ENCODE measurements at regions not wholly inside any gene's neighbourhood (a gene's known extent, or its start where the extent isn't known, plus 50 kb on each side); places are given as distances from the start of the nearest gene placed in this dataset.
"Not testable (repeated sequence)": the region's sequence is repeated elsewhere in the genome, so short reads cannot be mapped to it uniquely, and the experiment has no call there.

- no peak for DNase-seq (ENCODE audit: low read depth in 4 of 4, low spot score in 3 of 4)
These were observed 98.3 kb downstream of the BMP4 start for GRCh38 chr14:53858345-53858684.

- DNase-seq (ENCODE audit: low read depth in 4 of 4, low spot score in 3 of 4) = no peak
These were observed 98.8 kb downstream of the BMP4 start for GRCh38 chr14:53857625-53858344.

GRCh38 chr14:53855574-53855973 is 101.1 kb downstream of the BMP4 start:
- no peak for DNase-seq (ENCODE audit: low read depth in 4 of 4, low spot score in 3 of 4)

GRCh38 chr14:53855127-53855526 is 101.5 kb downstream of the BMP4 start:
- DNase-seq (ENCODE audit: low read depth in 4 of 4, low spot score in 3 of 4) = no peak

GRCh38 chr14:53851394-53852090 is 105.1 kb downstream of the BMP4 start:
- no peak for DNase-seq (ENCODE audit: low read depth in 4 of 4, low spot score in 3 of 4)

DNA sequence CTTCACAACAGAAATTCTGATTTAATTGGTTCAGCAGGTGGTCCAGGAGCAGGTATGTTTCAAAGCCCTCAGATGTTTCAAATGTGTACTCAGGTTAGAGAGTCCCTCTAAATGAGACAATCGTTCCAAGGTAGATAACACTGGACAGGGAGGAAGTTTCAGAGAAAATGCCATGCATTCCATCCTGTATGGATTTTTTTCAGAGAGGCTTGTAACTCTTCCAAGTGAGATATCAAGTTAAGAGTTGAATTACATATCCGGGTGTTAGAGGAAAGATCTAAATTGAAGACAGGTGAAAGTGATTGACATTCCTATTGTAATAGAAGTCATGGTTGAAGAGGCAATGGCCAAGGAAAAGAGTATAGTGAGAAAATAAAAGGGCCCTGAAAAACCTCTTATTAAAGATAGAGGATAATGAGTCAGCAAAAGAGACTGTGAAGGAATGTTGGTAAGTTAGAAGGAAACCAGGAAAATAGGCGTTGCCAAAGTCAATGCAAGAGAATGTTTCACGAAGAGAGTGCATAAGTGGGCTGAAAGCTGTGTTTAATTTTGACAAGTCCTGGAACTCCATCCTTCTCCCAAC is 105.8 kb downstream of the BMP4 start:
- no peak for DNase-seq (ENCODE audit: low read depth in 4 of 4, low spot score in 3 of 4)

DNA sequence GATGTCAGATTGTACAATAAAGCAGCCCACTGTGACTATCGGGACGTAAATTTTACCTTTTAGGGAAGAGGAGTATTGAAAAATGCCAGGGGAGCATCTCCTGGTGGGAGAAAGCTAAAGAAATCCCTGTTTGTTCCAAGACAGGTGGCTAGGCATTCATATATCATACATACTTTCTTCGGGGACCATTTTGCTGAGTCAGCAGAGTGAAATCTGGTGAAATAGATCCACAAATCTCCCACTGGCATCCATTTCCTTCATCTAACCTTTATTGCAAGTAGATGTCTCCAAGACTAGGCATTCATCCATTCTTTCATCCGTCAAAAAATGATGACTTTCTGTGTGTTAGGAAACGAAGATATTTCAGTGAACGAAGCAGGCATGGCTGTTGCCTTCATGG is 107.1 kb downstream of the BMP4 start:
- DNase-seq (ENCODE audit: low read depth in 4 of 4, low spot score in 3 of 4) = no peak

DNA sequence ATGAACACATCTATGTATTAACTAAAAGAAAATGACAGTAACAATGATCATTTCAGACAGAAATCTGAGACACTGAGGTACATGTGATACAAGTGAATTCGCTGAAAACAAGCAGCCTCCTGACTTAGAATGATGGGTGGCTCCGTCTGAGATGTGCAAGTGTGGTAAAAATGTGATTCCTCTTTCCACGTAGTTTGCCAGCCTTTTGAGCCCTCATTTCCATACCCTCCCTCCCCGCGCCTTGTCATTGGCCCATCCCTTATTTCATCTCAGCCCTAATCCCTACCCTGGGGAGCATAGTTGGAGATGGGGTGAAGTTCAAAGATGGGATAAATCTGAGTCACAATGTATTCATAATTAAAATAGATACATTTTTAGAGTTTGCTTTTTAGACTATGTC is 107.8 kb downstream of the BMP4 start:
- DNase-seq (ENCODE audit: low read depth in 4 of 4, low spot score in 3 of 4) = no peak

- DNase-seq (ENCODE audit: low read depth in 4 of 4, low spot score in 3 of 4) = no peak
These were observed 108.7 kb downstream of the BMP4 start for GRCh38 chr14:53847881-53848280.

DNA sequence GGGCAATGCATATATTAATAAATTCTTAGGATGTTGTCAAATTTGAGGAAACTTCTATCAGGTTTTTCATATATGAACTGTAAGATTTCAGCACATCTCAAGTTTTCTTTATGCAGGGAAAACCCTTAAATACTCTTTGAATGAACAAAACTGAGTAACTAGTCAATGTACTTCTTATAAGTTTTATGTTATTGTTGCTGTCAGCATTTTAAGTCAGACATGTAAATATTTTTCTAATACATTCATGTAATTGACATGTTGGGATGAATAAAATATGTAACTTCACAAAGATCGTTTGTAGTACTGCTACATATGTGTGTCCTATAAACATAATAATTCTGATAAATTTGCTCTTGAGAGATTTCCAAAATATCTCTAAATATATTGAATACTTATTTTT is 109.6 kb downstream of the BMP4 start:
- no peak for DNase-seq (ENCODE audit: low read depth in 4 of 4, low spot score in 3 of 4)

DNA sequence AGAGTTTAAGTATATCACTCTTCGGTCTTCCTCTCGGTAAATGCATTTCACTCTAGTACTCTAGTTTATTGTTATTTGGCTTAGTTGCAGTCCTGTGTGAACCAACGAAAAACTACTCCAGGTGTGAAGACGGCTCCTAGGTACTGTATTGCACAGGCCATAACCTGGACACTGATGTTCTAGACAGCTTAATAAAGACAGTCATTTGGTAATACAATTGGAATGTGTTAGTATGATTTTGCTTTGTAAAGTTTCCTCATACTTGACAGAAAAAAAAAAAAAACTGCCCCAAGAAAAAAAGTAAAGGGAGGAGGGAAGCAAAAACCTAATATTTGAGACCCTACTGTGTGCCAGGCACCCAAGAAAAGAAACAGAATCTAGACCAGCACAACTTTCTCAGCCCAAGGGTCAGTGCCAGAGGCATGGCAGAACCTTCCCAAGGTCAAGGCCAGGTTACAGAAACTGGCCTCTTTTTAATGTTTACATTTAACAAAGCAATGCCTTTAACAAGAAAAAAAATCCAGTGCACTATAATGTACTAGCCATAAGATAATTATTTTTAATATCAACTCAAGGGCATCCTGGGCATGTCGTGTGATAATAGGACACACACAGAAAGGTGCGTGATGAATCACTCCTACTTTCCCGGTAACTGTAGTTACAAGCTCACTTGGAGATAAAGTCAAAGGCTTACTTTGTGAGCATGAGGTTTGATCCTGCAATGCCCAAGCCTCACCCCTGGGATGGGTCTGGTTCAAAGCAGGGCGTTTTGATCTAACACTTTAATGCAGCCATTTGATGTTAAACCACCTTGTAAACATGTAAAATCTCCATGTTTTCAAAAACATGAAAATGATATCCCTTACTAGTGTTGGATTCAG is 110.6 kb downstream of the BMP4 start:
- DNase-seq (ENCODE audit: low read depth in 4 of 4, low spot score in 3 of 4) = no peak

GRCh38 chr14:53842938-53843337 is 113.7 kb downstream of the BMP4 start:
- no peak for DNase-seq (ENCODE audit: low read depth in 4 of 4, low spot score in 3 of 4)

- DNase-seq (ENCODE audit: low read depth in 4 of 4, low spot score in 3 of 4) = no peak
These were observed 115.2 kb downstream of the BMP4 start for GRCh38 chr14:53841109-53842099.

- no peak for DNase-seq (ENCODE audit: low read depth in 4 of 4, low spot score in 3 of 4)
These were observed 116.2 kb downstream of the BMP4 start for GRCh38 chr14:53840444-53840843.

DNA sequence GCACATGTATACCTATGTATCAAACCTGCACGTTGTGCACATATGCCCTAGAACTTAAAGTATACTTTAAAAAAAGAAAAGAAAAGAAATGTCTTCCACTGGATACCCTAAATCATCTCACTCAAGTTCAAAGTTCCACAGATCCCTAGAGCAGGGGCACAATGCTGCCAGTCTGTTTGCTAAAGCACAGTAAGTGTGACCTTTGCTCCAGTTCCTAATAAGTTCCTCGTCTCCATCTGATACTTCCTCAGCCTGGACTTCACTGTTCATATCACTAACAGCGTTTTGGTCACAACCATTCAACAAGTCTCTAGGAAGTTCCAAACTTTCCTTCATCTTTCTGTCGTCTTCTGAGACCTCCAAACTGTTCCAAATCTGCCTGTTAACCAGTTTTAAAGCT is 118.3 kb downstream of the BMP4 start:
- DNase-seq (ENCODE audit: low read depth in 4 of 4, low spot score in 3 of 4) = no peak

- DNase-seq (ENCODE audit: low read depth in 4 of 4, low spot score in 3 of 4) = not testable (repeated sequence)
These were observed 119.0 kb downstream of the BMP4 start for GRCh38 chr14:53837656-53838055.

DNA sequence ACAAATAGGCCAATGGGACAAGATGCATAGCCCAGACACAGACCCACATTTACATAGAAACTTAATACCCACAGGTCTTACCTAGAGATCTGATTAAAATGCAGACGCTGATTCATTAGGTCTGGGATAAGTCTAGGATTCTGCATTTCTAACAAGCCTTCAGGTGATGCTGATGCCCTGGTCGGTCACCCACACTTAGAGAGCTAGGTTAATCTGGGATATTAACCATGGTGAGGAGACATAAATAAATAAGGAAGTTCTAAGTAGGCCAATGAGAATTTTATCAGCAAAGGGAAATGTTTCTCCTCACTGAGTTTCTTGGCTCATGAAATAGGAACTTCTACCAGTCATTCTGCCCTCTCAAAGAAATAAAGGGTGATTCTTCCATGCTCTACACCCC is 120.1 kb downstream of the BMP4 start:
- no peak for DNase-seq (ENCODE audit: low read depth in 4 of 4, low spot score in 3 of 4)

DNA sequence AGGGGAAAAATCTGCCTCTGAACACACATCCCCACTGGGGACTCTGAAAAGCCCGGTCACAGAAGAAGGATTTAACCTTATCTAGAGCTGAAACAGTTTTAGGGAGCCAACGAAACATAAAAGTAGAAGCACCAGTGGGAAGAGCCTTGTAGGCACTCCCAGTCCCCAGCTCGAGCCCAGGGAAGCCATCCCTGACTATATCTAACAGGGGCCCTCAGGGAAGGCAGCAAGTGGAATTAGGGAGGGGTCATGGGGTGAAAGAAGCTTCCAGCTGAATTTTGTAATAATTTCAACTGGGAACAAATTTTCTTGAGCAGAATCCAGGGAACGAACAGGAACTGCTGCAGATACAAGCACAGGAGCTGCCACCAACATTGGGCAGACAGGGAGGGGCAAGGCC is 127.8 kb downstream of the BMP4 start:
- no peak for DNase-seq (ENCODE audit: low read depth in 4 of 4, low spot score in 3 of 4)

DNA sequence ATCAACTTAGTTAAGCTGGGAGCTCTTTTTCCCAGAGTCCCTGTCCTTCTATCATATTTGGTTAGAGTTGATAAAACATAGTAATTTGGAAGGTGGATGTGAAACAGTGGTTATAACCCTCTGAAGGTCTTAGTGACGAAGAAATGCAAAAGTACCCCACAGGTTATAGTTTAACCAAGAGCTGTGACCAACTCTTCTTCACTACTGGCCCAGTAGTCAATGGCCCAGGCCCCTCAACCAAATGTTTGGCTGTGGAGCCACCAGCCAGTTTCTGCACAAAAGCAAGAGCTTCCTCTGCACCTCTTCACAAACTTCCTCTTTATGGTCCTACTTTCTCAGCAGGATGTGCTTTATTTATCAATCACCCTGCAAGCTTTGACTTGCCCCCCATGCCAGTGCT is 132.6 kb downstream of the BMP4 start:
- DNase-seq (ENCODE audit: low read depth in 4 of 4, low spot score in 3 of 4) = no peak

DNA sequence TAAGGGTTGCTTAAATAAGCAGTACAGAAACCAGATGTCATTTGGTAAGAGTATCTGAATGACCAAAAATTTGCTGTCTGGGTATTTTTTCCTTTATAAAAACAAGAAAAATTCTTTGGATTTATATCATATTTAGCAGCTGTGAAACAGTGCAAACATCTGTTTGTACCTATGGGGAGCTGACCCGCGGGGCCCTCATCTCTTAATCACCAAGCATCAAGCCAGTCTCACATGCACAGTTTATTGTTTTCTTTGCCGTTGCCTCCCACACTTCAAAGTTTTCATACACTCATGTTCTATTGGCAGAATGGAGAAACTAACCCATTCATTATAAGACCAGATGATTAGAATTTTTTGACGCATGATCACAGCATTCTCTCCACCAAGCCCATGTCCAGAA is 142.2 kb downstream of the BMP4 start:
- DNase-seq (ENCODE audit: low read depth in 4 of 4, low spot score in 3 of 4) = no peak

Data from left renal pelvis (tissue), 4 donors.